ENCODE measurements at regions not wholly inside any gene's neighbourhood (a gene's known extent, or its start where the extent isn't known, plus 50 kb on each side); places are given as distances from the start of the nearest gene placed in this dataset.

DNA sequence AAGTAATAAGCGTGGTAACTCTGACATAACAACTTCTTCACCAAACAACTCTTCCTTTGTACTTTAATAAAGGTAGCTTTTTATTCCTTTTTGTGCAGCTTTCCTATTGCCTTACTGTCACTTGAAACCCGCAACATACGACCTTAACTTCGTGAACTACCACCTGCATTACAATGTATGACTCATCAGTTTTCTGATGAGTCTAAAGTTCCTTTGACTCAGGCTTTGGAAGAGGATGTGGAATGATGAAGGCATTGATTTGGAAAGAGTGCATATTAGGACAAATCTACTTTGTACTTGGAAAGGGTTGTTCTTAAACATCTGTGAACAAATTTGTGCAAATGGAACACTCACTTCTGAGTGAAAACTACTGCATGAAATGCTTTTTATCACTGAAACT lies 1012.1 kb downstream of the TMEM182 start:
- POLR2A ChIA-PET (ENCODE audit: partially characterized antibody), result no interaction called here
- no peaks in the 10 kb centered on the region for H3K79me1 ChIP-seq (ENCODE audit: low read depth, low read length)
- H3K14ac ChIP-seq (ENCODE audit: insufficient read length), result no peak overlapping the region
- no peaks in the 10 kb centered on the region for H4K20me1 ChIP-seq (replicated peaks in 1 of 2; ENCODE audit: control insufficient read depth in 1 of 2, insufficient read depth in 2 of 2, low read length in 2 of 2)
- H3K79me2 ChIP-seq (ENCODE audit: control insufficient read depth in 1 of 2, insufficient read depth in 2 of 2, low read length in 2 of 2), result no peaks in the 10 kb centered on the region
- TF ChIP-seq BACH1 (IDR thresholded peaks at IDR 0.05; ENCODE audit: low read length), result peak; percentile 96
- TF ChIP-seq JUND (IDR thresholded peaks at IDR 0.05; ENCODE audit: low read length), result peak; percentile 81
- peak; percentile 80 for TF ChIP-seq MAFK (IDR thresholded peaks at IDR 0.05; ENCODE audit: low read depth, low read length)
- TF ChIP-seq, protein P1, sequence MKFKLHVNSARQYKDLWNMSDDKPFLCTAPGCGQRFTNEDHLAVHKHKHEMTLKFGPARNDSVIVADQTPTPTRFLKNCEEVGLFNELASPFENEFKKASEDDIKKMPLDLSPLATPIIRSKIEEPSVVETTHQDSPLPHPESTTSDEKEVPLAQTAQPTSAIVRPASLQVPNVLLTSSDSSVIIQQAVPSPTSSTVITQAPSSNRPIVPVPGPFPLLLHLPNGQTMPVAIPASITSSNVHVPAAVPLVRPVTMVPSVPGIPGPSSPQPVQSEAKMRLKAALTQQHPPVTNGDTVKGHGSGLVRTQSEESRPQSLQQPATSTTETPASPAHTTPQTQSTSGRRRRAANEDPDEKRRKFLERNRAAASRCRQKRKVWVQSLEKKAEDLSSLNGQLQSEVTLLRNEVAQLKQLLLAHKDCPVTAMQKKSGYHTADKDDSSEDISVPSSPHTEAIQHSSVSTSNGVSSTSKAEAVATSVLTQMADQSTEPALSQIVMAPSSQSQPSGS (IDR thresholded peaks at IDR 0.05; ENCODE audit: low read length), result no peak
- no peak for TF ChIP-seq CEBPB (IDR thresholded peaks at IDR 0.05; ENCODE audit: low read depth, low read length)
- H3K36me3 ChIP-seq (ENCODE audit: control insufficient read depth in 2 of 4, insufficient read depth in 4 of 4, low read length in 3 of 4), result no peaks in the 10 kb centered on the region
- DNase-seq (ENCODE audit: low read depth in 1 of 2, low spot score in 2 of 2) (no peak), FAIRE-seq (no peak)
- no peak overlapping the region for H2BK5ac ChIP-seq (ENCODE audit: low read depth, low read length)
- no peak overlapping the region for H3K4me2 ChIP-seq (ENCODE audit: insufficient read depth in 1 of 2, low read depth in 2 of 2, low read length in 2 of 2)
- H3K23me2 ChIP-seq (ENCODE audit: low read depth, low read length), result no peaks in the 10 kb centered on the region
- no peak overlapping the region for H4K5ac ChIP-seq (ENCODE audit: insufficient read length, low read depth, low read length)
- no peaks in the 10 kb centered on the region for H3K9me3 ChIP-seq (ENCODE audit: insufficient read depth in 2 of 2, low read depth in 1 of 2, low read length in 1 of 2)
- CTCF ChIA-PET (ENCODE audit: partially characterized antibody), result interaction anchor here (0.8 kb wide), 1 partner anchor 186 kb away, joined by 3 read pairs; no protein-coding TSS in a partner anchor
- H3K9ac ChIP-seq (replicated peaks in 1 of 4; ENCODE audit: extremely low read depth in 1 of 4, low read depth in 3 of 4, low read length in 3 of 4), result no peak overlapping the region
- H2AK5ac ChIP-seq (ENCODE audit: low read depth, low read length), result no peak overlapping the region
- WGBS, 2 experiments (ENCODE audit: extremely low coverage in 1 of 2, insufficient coverage in 1 of 2, insufficient read length in 1 of 2, insufficient replicate concordance in 2 of 2, low coverage in 1 of 2, low lambda C conversion rate in 2 of 2, missing lambda C conversion rate in 1 of 2), result 72% methylated on average over 4 of the region's 4 CpGs; no CpG with 5 or more reads in 1 of the 2 experiments
- H2AFZ ChIP-seq (ENCODE audit: low read length), result 0 out of 2 replicates have a peak overlapping the region, but pooled peaks have one; percentile 65
- no peak overlapping the region for H3K18ac ChIP-seq (ENCODE audit: extremely low read depth, low read length)
- no peak overlapping the region for H2BK12ac ChIP-seq (ENCODE audit: low read depth, low read length)
- no peak overlapping the region for H4K8ac ChIP-seq (ENCODE audit: extremely low read depth, insufficient read depth, low read length)
- H2BK20ac ChIP-seq (ENCODE audit: low read length), result no peak overlapping the region
- no peak overlapping the region for H2BK120ac ChIP-seq (replicated peaks; ENCODE audit: low read depth, low read length)
- no peak overlapping the region for H3K27ac ChIP-seq (ENCODE audit: low read depth, low read length)
- H3K4ac ChIP-seq (replicated peaks; ENCODE audit: insufficient read length, low read depth, low read length), result no peak overlapping the region
- no peak overlapping the region for H2BK15ac ChIP-seq (ENCODE audit: low read length)
- H3K27me3 ChIP-seq (replicated peaks in 1 of 4; ENCODE audit: control insufficient read depth in 3 of 4, extremely low read depth in 1 of 4, insufficient read depth in 3 of 4, low read length in 3 of 4), result no peaks in the 10 kb centered on the region
- H3K4me1 ChIP-seq (replicated peaks in 1 of 4; ENCODE audit: control insufficient read depth in 3 of 4, insufficient read depth in 4 of 4, low read length in 3 of 4), result no peaks in the 10 kb centered on the region
- no peak overlapping the region for H3K4me3 ChIP-seq (ENCODE audit: extremely low read depth in 1 of 4, insufficient read depth in 2 of 4, low read depth in 3 of 4, low read length in 4 of 4)
- no peak overlapping the region for H3K23ac ChIP-seq (ENCODE audit: insufficient read length)
- H4K91ac ChIP-seq (replicated peaks; ENCODE audit: insufficient read length, low read length), result no peak overlapping the region
- H3K56ac ChIP-seq (replicated peaks; ENCODE audit: insufficient read length, low read depth, low read length), result no peak overlapping the region

All from H1 (cell line).